ENCODE measurements at regions not wholly inside any gene's neighbourhood (a gene's known extent, or its start where the extent isn't known, plus 50 kb on each side); places are given as distances from the start of the nearest gene placed in this dataset.

DNA sequence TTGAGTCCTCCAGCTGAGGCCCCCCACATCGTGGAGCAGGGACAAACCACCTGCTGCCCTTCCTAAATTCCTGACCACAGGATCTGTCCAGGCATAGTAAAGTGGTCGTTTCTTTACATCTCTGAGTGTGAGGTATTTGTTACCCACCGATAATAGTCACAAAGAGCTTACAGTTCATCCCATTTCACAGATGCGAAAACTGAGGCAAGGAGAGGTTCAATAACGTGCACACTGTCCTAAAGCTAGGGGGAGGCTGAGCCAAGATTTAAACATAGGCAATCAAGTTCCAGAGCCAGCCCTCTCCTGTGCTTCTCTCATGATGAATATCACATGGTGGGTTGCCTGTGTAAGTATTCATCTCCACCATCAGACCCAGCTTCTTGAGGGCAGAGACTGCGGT, 135.4 kb downstream of the CCT6B start:
- DNase-seq, result no peak

DNA sequence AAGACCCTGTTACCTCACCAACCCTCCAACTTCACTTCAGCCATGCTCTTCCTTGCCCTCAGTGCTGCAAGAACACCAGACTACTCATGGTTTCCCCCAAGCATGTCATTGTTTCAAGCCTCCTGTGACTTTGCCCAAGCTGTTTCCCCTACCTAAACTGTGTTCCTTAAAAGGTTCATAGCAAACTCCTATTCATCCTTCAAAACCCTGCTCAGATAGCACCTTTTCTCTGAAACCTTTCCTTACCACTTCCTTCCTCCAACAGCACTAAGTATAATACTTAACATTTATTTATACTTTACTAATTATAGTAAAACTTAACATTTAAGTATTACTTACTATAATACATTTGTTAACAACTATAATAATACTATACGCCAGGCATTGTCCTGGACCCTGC, 136.2 kb downstream of the CCT6B start:
- no peak for DNase-seq

DNA sequence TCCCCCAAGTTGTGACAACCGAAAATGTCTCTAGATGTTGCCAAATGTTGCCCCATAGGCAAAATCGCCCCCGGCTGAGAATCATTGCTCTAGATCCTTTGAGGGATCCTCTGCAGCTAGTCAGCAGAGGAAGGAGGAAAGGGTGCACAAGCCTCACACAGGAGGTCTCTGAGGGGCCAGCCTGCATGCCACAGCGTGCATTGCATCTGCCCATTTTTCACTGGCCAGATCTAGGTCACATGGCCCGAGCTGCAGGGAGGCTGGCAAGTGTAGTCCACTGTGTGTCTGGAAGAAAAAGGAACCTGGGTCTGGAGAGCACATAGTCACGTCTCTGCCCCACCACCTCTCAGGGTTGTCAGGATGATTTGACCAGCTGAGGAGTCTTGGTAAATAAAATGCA, 138.2 kb downstream of the CCT6B start:
- no peak for DNase-seq

DNA sequence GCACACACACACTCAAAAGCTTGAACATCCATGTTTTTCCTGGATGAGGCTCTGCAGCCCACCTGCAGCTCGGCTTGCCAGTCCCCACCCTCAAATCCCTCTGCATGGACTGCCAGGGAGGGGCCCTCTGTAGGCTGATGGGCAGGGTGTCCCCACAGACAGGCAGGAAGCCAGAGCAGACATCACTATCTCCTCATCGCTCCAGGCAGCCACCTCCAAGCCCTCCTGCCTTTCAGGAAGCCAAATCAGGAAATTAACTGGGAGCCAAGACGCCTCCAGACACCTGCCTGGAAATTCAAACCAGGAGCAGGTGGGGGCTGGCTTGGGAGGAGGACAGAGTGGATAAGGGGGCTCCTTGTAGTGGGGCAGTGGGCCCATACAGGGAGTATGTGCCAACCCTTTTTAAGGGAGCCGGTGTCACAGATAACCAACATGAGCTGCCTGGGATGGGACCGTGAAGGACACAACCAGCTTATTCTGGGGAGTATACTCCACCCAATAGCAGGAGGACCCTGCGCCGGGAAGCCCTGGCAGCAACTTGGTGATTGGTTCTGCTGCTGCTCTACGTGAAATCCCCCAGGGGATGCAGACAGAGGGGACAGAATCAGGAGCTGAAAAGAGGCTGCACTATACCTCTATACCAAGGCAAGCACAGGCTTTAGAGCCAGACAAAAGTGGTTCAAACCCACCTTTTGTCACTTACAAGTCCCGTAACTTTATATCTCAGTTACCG, 139.1 kb downstream of the CCT6B start:
- no peak for DNase-seq

DNA sequence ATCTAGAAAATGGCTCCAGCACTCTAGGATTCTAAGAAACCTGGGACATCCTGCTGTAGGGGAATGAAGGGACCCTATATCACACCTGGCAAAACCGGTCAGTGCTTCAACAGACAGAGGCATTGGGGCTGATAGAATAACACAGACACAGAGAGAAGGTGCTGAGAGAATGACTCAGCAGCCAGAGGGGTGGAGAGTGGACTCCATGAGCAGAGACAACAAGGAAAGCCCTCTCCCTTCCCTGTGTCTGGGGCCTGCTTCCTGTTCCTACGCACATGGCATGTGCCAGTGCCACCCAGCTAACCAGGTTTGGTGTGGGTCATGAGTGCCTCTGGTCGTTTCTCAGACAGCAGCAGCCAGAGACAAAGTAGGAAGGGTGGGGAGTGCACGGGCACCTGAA, 140.3 kb downstream of the CCT6B start:
- DNase-seq, result no peak

DNA sequence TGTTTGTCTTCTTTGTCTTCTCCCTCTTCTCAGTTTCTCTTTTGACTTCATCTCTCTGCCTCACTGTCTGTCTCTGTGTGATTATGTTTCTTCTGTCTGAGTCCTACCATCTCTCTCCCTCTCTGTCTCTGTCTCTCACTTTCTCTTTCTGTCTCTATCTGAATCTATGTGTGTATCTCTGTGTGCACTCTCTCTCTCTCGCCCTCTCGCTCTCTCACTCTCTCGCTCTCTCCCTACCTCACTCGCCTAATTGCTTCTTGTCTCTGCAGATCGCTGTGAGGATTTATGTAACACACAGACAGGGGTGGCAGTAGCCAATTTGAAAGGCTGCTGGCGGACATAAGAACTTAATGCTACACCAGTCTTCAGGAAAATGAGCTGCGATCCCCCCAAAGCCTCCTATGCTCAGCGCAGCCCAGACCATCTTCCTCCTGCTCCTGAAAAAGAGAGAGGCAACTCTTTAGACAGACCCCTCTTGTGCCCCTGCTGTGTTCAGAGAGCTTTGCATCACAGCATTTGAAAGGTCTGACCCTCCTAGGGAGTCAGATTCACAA, 140.9 kb downstream of the CCT6B start:
- DNase-seq, result no peak

DNA sequence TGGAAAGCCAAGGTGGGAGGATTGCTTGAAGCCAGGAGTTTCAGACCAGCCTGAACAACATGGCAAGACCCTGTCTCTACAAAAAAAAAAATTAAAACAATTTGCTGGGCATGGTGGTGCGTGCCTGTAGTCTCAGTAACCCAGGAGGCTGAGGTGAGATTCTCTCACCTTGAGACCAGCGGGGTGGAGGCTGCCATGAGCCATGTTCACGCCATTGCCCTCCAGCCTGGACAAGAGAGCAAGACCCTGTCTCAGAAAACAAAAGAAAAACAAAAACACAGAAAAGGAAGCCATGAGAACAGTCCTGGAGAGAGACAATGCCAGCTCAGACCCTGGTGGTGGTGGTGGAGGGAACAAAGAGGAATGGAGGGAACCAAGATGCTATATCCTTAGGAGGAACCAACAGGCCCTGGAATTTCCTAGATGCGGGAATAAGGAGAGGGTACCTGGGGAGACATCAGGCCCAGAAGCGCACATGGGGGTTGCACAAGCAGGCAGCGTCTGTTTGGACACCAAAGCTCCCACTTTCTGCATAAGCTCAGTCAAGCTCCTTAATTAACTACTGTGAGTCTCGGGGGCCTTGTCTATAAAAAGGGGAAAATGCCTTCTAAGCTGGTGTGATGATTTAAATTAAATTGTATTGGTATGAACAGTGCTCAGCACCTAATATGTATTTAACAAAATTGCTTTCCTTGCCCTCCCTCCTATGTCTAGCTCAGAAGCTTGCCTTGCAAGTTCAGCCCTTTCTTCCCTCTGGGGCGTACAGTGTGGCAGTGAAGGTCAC, 143.8 kb downstream of the CCT6B start:
- DNase-seq, result no peak

DNA sequence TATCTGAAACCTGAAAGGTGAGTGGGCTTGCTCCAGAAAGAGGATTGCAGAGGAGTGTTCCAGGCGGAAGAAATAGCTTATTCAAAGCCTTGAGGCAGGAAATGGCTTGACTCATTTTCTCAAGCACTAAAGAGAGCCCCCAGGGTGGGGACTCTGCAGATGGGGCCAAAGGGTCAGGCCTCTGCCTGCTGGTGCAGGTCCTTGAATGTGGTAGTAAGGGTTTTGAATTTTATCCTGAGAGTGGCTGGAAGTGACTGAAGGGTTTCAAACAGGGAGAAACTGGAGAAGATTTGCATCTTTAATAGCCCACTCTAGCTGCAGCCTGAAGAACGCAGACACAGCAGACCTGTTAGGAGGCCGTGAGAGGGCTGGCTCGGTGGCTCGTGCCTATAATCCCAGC, 144.4 kb downstream of the CCT6B start:
- DNase-seq, result no peak

DNA sequence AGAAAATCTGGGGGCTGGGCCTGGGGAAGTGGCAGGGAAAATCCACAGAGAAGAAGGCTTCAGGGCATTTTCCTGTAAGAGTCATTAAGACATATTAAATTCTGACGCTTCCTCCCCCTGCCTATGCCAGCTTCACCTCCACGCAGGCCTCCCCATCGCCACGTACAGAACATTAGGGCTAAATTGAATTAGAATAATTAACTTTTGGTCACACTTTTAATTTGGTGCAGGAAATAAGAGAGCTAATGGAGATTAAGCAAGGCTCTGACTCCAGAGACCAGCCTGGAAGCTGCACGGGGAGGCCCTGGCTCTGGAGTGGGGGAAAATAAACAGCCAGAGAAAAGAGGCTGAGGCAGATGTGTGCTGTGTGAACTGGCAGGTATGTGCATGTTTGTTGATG, 148.0 kb downstream of the CCT6B start:
- no peak for DNase-seq

DNA sequence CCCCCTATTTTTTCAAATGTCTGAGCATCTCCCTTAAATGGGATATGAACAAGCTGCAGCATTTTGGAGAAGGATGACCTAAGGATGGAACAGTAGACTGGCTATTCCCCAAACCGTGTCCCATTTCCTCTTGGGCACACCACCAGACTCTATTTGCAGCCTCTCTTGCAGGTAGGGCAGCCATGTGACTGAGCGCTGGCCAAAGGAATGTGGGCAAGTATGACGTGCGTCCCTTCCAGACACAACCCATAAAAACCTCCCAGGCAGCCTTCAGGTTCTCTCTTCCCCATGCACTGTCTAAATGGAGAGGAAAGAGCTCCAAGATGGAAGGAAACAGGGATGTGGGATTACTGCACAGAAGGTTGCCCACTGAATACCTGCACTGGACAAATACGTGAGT, 149.7 kb downstream of the CCT6B start:
- DNase-seq, result no peak

DNA sequence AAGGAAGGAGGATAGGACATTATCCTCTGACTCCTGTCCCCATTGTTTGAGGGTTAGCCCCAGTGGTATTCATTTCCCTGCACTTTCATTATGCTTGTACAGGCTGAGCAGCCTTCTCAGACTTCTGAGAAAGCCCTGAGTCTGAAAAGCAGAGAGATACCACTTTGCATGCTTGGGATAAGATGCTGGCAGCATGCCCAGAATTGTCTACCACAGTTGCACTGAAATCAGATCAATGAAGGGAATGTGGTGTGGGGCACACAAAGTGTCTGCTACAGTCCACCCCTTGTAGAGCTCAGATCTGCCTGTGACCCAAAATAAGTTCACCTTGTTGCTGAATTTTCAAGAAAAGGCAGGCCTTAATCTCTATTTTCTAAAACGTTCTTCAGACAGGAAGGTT, 160.6 kb downstream of the CCT6B start:
- DNase-seq, result no peak

DNA sequence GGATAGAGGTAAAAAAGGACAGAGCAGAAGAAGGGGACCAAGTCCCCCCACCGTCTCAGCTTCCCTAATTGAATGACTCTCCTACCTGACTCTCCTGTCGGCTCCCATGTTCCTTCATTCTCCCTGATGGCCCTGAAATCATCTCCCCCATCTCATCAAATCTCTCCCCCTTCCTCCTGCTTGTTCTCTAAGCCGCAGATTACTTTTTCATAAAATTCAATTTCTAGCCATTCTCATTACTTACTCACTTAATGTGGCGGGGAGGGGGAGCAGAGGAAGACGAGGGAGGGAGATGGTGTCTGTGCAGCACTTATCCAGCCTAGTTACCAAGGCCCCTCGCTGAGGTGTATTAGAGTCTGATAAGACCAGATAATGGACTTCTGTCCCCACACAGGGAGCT, 161.5 kb downstream of the CCT6B start:
- no peak for DNase-seq

DNA sequence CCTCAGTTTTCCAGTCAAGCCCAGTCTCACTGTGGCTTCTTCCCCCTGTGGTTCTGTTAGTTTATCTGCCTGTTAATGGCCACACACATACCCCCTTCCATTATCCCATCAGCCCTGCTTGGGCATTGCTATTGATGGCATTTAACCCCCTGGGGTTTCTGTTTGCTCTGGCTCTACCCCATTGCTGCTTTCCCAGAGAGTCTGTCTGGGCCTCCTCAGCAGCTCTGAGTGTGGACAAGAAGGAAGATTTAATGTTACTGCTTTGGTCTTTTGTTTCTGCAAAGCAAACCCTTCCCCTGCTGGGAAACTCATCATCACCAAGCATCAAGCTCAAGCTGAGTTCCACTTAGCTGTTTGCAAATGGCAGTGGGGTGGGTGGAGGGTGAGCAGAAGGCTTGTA, 162.7 kb downstream of the CCT6B start:
- no peak for DNase-seq

DNA sequence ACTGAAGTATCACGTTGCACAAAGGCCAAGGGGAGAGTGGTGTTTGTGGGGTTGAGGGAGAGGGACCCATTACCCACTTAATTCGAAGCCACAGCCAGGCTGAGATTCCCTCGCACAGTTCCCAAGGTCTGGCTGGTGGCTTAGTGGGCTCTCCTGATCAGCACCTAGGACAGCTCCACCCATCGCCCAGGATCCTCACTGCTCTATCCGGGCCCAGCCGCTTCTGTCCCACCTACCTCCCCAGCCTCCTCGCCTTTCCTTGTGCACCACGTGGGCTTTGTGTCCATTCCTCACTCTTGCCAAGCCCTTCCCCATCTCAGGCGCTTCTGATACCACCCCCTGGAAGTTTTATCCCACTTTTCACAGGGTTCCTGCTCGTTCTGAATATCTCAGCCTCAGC, 163.5 kb downstream of the CCT6B start:
- peak; percentile 14 to 65 (median 47) for DNase-seq

DNA sequence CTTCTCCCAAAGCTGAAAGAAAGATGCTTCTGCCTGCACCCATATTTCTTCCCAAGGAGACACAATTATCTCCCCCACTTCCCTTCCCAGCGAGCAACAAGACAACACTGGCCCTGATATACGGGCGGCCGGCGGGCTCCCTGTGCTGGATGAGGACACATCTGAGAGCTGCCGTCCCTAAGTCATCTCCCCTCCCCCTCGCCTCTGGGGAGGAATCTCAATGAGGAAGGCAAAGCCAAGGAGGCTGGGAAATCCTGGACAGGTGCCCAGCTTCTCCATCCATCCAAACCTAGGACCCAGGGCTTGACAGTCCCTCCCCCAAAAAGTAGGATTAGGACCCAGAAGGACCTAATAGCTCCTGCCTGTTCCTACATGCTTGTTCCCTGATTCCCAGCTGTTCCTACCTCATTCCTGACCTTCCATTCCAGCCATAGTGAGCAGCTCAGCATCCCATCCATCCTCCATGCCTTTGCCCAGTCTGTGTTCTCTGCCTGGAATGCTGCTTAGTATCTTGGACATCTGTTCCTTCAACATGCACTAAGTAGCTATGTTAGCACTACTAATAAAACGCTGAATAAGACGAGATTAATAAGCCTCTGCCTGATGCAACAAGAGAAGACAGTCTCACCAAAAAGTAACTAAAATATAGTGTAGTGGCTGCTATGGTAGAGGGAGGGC, 167.9 kb downstream of the CCT6B start:
- DNase-seq, result no peak

DNA sequence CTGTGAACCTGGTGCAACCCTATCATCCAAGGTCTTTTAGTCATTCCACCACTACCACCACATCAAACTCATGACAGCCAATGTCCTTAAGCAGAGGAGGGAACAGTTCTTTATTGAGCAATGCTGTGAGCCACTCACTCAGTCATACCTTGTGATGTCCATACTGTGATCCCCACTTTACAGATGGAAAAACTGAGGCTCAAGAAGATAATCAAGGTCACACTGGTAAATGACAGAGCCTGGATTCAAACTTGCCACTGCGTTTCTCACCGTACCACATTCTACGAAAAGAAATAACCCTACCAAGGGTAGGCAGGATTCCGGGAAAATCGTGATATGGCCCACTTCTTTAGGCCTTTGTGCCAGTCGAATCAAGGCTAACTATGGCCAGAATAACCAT, 172.6 kb downstream of the CCT6B start:
- DNase-seq, result no peak

DNA sequence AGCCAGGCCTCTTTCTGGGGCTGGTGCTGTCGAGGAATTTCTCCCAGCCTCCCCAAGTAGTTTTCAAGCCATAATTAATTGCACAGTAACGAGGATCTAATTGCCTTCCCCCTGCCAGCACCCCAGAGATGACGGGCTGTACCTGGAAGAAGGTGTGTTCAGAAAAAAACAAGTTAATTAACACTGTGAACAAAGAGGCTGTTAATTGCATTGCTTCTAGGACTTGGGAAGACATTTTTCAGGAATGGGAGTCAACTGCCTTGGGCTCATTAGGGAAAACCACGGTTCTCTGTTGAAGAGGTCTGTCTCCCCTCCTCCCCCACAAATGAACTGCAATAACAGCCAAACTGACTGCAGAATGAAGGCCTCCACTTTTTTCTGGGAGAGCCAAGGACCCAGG, 176.7 kb downstream of the CCT6B start:
- no peak for DNase-seq

DNA sequence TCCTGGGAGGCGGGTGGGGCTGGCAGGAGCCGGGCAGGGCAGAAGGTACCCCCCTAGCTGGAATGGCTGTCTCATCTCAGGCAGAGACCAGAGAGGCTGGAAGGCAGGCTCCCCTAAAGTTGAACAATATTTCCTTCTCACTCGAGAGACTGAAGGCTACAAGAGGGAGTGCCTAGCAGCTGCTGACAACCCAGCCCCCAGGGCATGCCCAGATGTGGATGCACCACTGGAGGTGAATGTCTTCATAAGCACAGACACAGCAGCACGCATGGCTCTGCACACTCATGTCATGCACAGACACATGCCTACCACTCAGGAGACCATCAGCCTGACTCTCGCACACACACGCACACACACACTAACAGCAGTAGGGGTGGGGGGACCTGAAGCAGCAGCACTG, 179.0 kb downstream of the CCT6B start:
- no peak for DNase-seq

DNA sequence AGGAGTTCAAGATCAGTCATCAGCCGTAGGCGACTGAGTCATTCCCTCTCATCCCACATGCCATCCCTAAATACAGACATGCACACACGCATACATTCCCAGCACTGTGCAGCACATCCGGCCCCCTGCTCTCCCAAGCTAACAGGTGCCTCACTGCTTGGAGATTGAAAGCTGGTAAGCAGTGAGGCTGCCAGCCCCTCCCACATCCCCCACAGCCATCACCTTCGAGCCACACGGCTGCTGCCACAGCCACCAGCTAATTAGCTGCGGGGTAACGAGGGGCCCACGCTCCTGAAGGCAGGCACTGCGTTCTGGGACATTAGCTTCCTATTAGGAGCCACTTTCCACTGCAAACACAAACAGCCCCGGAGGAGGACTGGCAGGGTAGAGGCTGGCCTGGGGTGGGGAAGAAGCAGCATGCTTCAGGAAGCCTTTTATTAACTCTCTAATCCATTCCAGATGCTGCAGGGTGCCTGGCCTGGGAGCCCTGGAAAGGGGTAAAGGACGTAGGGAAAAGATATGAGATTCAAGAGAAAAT, 179.6 kb downstream of the CCT6B start:
- no peak for DNase-seq

DNA sequence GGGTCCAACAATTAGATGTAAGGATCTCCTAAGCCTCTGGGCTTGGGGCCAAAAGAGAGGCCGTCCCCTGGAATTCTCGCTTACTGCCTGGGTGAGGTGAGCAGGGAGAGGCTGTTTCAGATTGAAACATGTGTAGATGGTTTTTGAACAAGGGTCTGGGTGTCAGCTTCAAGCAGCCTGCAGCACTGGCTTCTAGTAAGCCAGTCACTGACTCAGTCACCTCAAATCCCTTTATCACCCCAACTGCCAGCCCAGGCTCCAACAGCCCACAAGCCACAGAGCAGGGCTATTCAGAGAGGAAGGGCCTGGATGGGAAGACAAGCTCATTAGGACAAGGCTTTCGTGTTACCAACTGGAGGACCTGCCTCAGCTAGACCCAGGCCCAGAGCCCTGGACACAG, 180.2 kb downstream of the CCT6B start:
- DNase-seq, result no peak

DNA sequence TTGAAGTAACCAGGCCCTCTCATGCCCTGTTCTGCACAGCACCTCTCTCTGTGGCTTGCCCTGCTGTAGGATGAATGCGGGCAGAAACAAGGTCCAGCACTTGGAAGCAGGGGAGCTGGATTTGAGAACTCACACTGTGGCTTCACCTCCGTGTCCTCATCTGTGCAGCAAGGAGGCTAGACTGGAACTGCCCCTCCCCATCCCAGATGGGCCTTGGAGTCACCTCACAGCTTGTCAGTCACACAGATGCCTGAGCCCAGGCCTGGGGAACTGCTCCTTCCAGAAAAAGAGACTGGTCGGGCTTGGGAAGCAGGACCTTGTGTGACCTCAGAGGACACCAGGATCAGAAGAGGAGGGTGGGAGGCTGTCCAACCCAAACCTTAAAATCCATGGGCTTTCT, 180.8 kb downstream of the CCT6B start:
- DNase-seq, result no peak
